Liver (tissue), 8 donors: ENCODE measurements at regions not wholly inside any gene's neighbourhood (a gene's known extent, or its start where the extent isn't known, plus 50 kb on each side); places are given as distances from the start of the nearest gene placed in this dataset.

Experiments
- DNase-seq: peaks from one replicate; pipeline ENCODE4 v3.0.0-alpha.2; 2017; ENCODE audit warnings: low spot score
- H3K27ac ChIP-seq, 2 donors: one replicate each; pipeline ENCODE4 v1.7.0; 2013; ENCODE audit warnings: inconsistent platforms in 2 of 2, low read length in 2 of 2, control low read depth in 1 of 2, low read depth in 1 of 2, mild to moderate bottlenecking in 1 of 2
- H3K27me3 ChIP-seq, 4 donors: one replicate each; pipeline versions ENCODE4 v1.6.1 to v1.7.0; 2013; ENCODE audit warnings: low read length in 3 of 4, inconsistent platforms in 1 of 4, mild to moderate bottlenecking in 1 of 4, moderate library complexity in 1 of 4; ENCODE audit not compliant: control insufficient read depth in 4 of 4, insufficient read depth in 4 of 4
- H3K36me3 ChIP-seq, 4 donors: one replicate each; pipeline versions ENCODE4 v1.6.1 to v1.7.0; 2013; ENCODE audit warnings: low read length in 3 of 4, mild to moderate bottlenecking in 3 of 4, low read depth in 1 of 4, moderate library complexity in 1 of 4; ENCODE audit not compliant: control insufficient read depth in 4 of 4, insufficient read depth in 3 of 4
- H3K4me1 ChIP-seq, 4 donors: one replicate each; pipeline versions ENCODE4 v1.6.1 to v1.7.0; 2013; ENCODE audit warnings: low read length in 3 of 4, mild to moderate bottlenecking in 3 of 4, moderate library complexity in 1 of 4; ENCODE audit not compliant: control insufficient read depth in 4 of 4, insufficient read depth in 4 of 4
- H3K4me3 ChIP-seq, 3 donors: one replicate each; pipeline versions ENCODE4 v1.6.1 to v1.7.0; 2013; ENCODE audit warnings: low read length in 3 of 3, control low read depth in 1 of 3, low read depth in 1 of 3, mild to moderate bottlenecking in 1 of 3
- H3K9ac ChIP-seq, 2 donors: one replicate each; pipeline ENCODE4 v1.7.0; 2013; ENCODE audit warnings: low read length in 2 of 2, mild to moderate bottlenecking in 2 of 2, moderate library complexity in 2 of 2, control low read depth in 1 of 2, low read depth in 1 of 2
- H3K9me3 ChIP-seq, 4 donors: one replicate each; pipeline versions ENCODE4 v1.6.1 to v1.7.0; 2013; ENCODE audit warnings: low read length in 3 of 4; ENCODE audit not compliant: control insufficient read depth in 4 of 4
- EGR1 ChIP-seq, 2 donors: IDR thresholded peaks; 2 replicates each; pipeline ENCODE4 v1.6.1; 2016 to 2018; ENCODE audit warnings: antibody characterized with exemption in 2 of 2, low read depth in 2 of 2
- FOXA1 ChIP-seq: IDR thresholded peaks from 2 replicates; pipeline ENCODE4 v1.6.1; 2016; ENCODE audit warnings: antibody characterized with exemption
- FOXA2 ChIP-seq: IDR thresholded peaks from 2 replicates; pipeline ENCODE4 v1.6.1; 2016; ENCODE audit warnings: antibody characterized with exemption
- GABPA ChIP-seq, 2 donors: IDR thresholded peaks in 1 of 2; conservative IDR thresholded peaks in 1 of 2; 2 replicates each; pipeline ENCODE4 v1.6.1; 2016; ENCODE audit warnings: antibody characterized with exemption in 2 of 2, mild to moderate bottlenecking in 1 of 2, moderate library complexity in 1 of 2
- HNF4A ChIP-seq, 2 donors: conservative IDR thresholded peaks; 2 replicates each; pipeline ENCODE4 v1.6.1; 2016; ENCODE audit warnings: antibody characterized with exemption in 2 of 2, mild to moderate bottlenecking in 2 of 2
- HNF4G ChIP-seq: IDR thresholded peaks from 2 replicates; pipeline ENCODE4 v1.6.1; 2016; ENCODE audit warnings: antibody characterized with exemption
- JUND ChIP-seq, 2 donors: IDR thresholded peaks; 2 replicates each; pipeline ENCODE4 v1.6.1; 2016; ENCODE audit warnings: antibody characterized with exemption in 2 of 2
- NR2F2 ChIP-seq: IDR thresholded peaks from 2 replicates; pipeline ENCODE4 v1.6.1; 2016; ENCODE audit warnings: antibody characterized with exemption
- RAD21 ChIP-seq, 2 donors: IDR thresholded peaks; 2 replicates each; pipeline ENCODE4 v1.6.1; 2016; ENCODE audit warnings: antibody characterized with exemption in 2 of 2, mild to moderate bottlenecking in 2 of 2
- RXRA ChIP-seq, 2 donors: IDR thresholded peaks; 2 replicates each; pipeline ENCODE4 v1.6.1; 2017 to 2018; ENCODE audit warnings: antibody characterized with exemption in 2 of 2, mild to moderate bottlenecking in 1 of 2
- SP1 ChIP-seq: IDR thresholded peaks from 2 replicates; pipeline ENCODE4 v1.6.1; 2018; ENCODE audit warnings: antibody characterized with exemption, mild to moderate bottlenecking
- TAF1 ChIP-seq: conservative IDR thresholded peaks from 2 replicates; pipeline ENCODE4 v1.6.1; 2016; ENCODE audit warnings: antibody characterized with exemption, mild to moderate bottlenecking
- YY1 ChIP-seq: IDR thresholded peaks from 2 replicates; pipeline ENCODE4 v1.6.1; 2016; ENCODE audit warnings: antibody characterized with exemption, mild to moderate bottlenecking
- WGBS: extraction: QIAGEN DNeasy Blood & Tissue Kit; methylation state at CpG from one replicate; pipeline ENCODE4 v1.1.7; 2013; 5-methylcytosine and 5-hydroxymethylcytosine counted together
- TF ChIP-seq, protein P1 (sequence below): IDR thresholded peaks from 2 replicates; pipeline ENCODE4 v1.6.1; 2016; ENCODE audit warnings: antibody characterized with exemption
- TF ChIP-seq, protein P2 (sequence below): fragments of 150-350 bp; IDR thresholded peaks from 2 replicates; pipeline ENCODE4 v1.5.1; 2017; ENCODE audit warnings: improper control_type of control experiment, low read depth, low read length; ENCODE audit not compliant: missing input control
- TF ChIP-seq, protein P3 (sequence below): IDR thresholded peaks from 2 replicates; pipeline ENCODE4 v1.6.1; 2016; ENCODE audit warnings: antibody characterized with exemption
- TF ChIP-seq, protein P4 (sequence below): IDR thresholded peaks from 2 replicates; pipeline ENCODE4 v1.6.1; 2016; ENCODE audit warnings: antibody characterized with exemption, mild to moderate bottlenecking
- TF ChIP-seq, protein P5 (sequence below): IDR thresholded peaks from 2 replicates; pipeline ENCODE4 v1.6.1; 2016; ENCODE audit warnings: antibody characterized with exemption
- donor health status: healthy.
- donor health status: healthy.
- donor health status: healthy.
- donor health status: healthy.
- donor health status: healthy.

DNA sequence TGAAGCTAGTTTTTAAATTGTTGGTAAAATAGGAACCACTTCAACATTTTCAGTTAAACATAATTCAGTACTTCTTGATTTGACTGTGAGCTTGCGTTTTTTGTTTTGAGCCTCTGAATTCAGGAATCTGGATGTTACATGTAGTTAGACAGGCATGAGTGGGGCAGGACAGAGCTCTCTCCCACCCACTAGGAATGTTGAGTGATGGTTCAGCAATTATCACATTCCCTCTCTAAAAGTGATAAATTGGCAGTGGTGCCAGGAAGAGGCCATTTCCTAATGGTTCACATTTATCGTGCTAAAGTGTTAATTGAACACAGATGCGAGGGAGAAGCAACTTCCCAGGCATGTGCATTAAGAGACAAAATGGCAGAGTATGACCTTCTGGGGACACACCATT lies 465.5 kb upstream of the HTR1E start:
- H3K4me3 ChIP-seq: no peak overlapping the region
- 67% methylated on average over 3 of the region's 3 CpGs for WGBS
- no peaks in the 10 kb centered on the region for H3K9me3 ChIP-seq
- H3K9ac ChIP-seq: no peak overlapping the region
- H3K27me3 ChIP-seq: no peaks in the 10 kb centered on the region
- no peak overlapping the region for H3K27ac ChIP-seq
- no peaks in the 10 kb centered on the region for H3K4me1 ChIP-seq
- H3K36me3 ChIP-seq: no peaks in the 10 kb centered on the region
- DNase-seq: no peak
- TF ChIP-seq GABPA (IDR thresholded peaks at IDR 0.05 in 1 of 2, conservative IDR thresholded peaks at IDR 0.05 in 1 of 2) (no peak), FOXA2 (no peak), TAF1 (no peak)
- TF ChIP-seq, protein P1, sequence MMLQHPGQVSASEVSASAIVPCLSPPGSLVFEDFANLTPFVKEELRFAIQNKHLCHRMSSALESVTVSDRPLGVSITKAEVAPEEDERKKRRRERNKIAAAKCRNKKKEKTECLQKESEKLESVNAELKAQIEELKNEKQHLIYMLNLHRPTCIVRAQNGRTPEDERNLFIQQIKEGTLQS: no peak

DNA sequence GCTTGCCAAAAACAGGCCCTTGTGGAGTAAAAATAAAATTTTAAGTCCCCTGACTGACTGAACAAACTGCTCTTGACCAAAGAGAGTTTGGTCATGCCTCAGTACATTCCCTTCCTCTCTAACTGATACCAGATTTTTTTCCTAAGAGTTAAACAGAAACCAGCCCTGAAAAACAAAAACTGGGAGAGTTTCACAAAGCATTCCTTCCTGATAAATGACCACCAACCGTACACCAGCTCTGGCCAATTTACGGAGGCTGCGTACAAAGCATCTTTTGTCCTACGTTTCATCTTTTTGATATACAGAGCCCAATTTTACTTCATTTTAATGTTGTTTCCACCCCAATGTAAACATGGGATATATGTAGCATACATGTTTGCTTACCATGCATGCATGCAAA lies 477.4 kb upstream of the HTR1E start:
- no peaks in the 10 kb centered on the region for H3K27me3 ChIP-seq
- H3K27ac ChIP-seq: no peak overlapping the region
- no peaks in the 10 kb centered on the region for H3K4me1 ChIP-seq
- no peaks in the 10 kb centered on the region for H3K36me3 ChIP-seq
- no peak overlapping the region for H3K9ac ChIP-seq
- no peak overlapping the region for H3K4me3 ChIP-seq
- WGBS: 87% methylated on average over 4 of the region's 4 CpGs
- DNase-seq: no peak
- TF ChIP-seq FOXA1 (no peak), HNF4G (no peak), HNF4A (conservative IDR thresholded peaks at IDR 0.05) (no peak), GABPA (IDR thresholded peaks at IDR 0.05 in 1 of 2, conservative IDR thresholded peaks at IDR 0.05 in 1 of 2) (no peak), SP1 (no peak), NR2F2 (no peak), YY1 (no peak), RAD21 (IDR thresholded peaks at IDR 0.05) (no peak), EGR1 (IDR thresholded peaks at IDR 0.05; ENCODE audit: low read depth in 2 of 2) (no peak), TAF1 (no peak), FOXA2 (no peak), RXRA (IDR thresholded peaks at IDR 0.05) (no peak), JUND (IDR thresholded peaks at IDR 0.05) (no peak)
- TF ChIP-seq, protein P2, sequence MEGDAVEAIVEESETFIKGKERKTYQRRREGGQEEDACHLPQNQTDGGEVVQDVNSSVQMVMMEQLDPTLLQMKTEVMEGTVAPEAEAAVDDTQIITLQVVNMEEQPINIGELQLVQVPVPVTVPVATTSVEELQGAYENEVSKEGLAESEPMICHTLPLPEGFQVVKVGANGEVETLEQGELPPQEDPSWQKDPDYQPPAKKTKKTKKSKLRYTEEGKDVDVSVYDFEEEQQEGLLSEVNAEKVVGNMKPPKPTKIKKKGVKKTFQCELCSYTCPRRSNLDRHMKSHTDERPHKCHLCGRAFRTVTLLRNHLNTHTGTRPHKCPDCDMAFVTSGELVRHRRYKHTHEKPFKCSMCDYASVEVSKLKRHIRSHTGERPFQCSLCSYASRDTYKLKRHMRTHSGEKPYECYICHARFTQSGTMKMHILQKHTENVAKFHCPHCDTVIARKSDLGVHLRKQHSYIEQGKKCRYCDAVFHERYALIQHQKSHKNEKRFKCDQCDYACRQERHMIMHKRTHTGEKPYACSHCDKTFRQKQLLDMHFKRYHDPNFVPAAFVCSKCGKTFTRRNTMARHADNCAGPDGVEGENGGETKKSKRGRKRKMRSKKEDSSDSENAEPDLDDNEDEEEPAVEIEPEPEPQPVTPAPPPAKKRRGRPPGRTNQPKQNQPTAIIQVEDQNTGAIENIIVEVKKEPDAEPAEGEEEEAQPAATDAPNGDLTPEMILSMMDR: no peak
- TF ChIP-seq, protein P1: no peak
- TF ChIP-seq, protein P3, sequence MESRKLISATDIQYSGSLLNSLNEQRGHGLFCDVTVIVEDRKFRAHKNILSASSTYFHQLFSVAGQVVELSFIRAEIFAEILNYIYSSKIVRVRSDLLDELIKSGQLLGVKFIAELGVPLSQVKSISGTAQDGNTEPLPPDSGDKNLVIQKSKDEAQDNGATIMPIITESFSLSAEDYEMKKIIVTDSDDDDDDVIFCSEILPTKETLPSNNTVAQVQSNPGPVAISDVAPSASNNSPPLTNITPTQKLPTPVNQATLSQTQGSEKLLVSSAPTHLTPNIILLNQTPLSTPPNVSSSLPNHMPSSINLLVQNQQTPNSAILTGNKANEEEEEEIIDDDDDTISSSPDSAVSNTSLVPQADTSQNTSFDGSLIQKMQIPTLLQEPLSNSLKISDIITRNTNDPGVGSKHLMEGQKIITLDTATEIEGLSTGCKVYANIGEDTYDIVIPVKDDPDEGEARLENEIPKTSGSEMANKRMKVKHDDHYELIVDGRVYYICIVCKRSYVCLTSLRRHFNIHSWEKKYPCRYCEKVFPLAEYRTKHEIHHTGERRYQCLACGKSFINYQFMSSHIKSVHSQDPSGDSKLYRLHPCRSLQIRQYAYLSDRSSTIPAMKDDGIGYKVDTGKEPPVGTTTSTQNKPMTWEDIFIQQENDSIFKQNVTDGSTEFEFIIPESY: no peak
- TF ChIP-seq, protein P4, sequence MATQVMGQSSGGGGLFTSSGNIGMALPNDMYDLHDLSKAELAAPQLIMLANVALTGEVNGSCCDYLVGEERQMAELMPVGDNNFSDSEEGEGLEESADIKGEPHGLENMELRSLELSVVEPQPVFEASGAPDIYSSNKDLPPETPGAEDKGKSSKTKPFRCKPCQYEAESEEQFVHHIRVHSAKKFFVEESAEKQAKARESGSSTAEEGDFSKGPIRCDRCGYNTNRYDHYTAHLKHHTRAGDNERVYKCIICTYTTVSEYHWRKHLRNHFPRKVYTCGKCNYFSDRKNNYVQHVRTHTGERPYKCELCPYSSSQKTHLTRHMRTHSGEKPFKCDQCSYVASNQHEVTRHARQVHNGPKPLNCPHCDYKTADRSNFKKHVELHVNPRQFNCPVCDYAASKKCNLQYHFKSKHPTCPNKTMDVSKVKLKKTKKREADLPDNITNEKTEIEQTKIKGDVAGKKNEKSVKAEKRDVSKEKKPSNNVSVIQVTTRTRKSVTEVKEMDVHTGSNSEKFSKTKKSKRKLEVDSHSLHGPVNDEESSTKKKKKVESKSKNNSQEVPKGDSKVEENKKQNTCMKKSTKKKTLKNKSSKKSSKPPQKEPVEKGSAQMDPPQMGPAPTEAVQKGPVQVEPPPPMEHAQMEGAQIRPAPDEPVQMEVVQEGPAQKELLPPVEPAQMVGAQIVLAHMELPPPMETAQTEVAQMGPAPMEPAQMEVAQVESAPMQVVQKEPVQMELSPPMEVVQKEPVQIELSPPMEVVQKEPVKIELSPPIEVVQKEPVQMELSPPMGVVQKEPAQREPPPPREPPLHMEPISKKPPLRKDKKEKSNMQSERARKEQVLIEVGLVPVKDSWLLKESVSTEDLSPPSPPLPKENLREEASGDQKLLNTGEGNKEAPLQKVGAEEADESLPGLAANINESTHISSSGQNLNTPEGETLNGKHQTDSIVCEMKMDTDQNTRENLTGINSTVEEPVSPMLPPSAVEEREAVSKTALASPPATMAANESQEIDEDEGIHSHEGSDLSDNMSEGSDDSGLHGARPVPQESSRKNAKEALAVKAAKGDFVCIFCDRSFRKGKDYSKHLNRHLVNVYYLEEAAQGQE: no peak
- TF ChIP-seq, protein P5, sequence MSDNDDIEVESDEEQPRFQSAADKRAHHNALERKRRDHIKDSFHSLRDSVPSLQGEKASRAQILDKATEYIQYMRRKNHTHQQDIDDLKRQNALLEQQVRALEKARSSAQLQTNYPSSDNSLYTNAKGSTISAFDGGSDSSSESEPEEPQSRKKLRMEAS: no peak
- peaks cover 0 to 2% (median 0%) of the 10 kb centered on the region in 4 donors for H3K9me3 ChIP-seq
